Spleen (tissue), 7 donors: ENCODE measurements at regions not wholly inside any gene's neighbourhood (a gene's known extent, or its start where the extent isn't known, plus 50 kb on each side); places are given as distances from the start of the nearest gene placed in this dataset.

Source experiments
- POLR2A ChIP-seq, 3 donors: fragments of 450-650 bp; IDR thresholded peaks; one replicate each; pipeline ENCODE4 v1.5.1; 2017; ENCODE audit warnings: antibody characterized with exemption in 3 of 3, mild to moderate bottlenecking in 1 of 3
- POLR2AphosphoS5 ChIP-seq, 3 donors: sonication (generic); formaldehyde crosslinking; IDR thresholded peaks; one replicate each; pipeline ENCODE4 v1.5.1; 2017; ENCODE audit warnings: antibody characterized with exemption in 3 of 3
- TF ChIP-seq, protein P1 (sequence below), 11 experiments: fragments of 200-600 bp in 7 of 11; fragments of 450-650 bp in 4 of 11; sonication (generic) in 4 of 11; IDR thresholded peaks in 8 of 11; conservative IDR thresholded peaks in 3 of 11; 1 replicate in 7 of 11; 2 replicates in 4 of 11; pipeline versions ENCODE4 v1.4.0 to v1.8.0; 2016 to 2021; ENCODE audit warnings: antibody characterized with exemption in 11 of 11, inconsistent platforms in 4 of 11, mild to moderate bottlenecking in 1 of 11
- donor health status: DM: no; HTN: no; CAD: no; lungs with moderate emphysema.
- donor health status: DM: no; HTN: no; CAD: no.
- donor health status: DM: no; HTN: no; CAD: no.

DNA sequence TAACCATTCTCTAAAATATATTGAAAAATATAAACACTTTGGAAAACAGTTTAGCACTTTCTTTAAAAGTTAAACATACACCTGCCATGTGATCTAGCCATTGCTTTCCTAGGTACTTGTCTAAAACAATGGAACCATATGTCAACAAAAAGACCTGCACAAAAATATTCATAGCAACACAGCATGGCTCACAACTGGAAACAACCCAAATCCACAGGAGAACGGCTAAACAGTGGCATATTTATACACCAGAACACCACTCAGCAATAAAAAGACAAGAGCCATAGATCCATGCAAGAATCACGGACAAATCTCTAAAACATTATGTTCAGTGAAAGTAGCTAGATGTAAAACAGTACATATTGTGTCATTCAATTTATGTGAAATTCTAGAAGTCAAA is 221.3 kb upstream of the UBE2E2 start:
- TF ChIP-seq, protein P1, sequence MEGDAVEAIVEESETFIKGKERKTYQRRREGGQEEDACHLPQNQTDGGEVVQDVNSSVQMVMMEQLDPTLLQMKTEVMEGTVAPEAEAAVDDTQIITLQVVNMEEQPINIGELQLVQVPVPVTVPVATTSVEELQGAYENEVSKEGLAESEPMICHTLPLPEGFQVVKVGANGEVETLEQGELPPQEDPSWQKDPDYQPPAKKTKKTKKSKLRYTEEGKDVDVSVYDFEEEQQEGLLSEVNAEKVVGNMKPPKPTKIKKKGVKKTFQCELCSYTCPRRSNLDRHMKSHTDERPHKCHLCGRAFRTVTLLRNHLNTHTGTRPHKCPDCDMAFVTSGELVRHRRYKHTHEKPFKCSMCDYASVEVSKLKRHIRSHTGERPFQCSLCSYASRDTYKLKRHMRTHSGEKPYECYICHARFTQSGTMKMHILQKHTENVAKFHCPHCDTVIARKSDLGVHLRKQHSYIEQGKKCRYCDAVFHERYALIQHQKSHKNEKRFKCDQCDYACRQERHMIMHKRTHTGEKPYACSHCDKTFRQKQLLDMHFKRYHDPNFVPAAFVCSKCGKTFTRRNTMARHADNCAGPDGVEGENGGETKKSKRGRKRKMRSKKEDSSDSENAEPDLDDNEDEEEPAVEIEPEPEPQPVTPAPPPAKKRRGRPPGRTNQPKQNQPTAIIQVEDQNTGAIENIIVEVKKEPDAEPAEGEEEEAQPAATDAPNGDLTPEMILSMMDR (IDR thresholded peaks at IDR 0.05 in 8 of 11, conservative IDR thresholded peaks at IDR 0.05 in 3 of 11): no peak
- no peak for TF ChIP-seq POLR2A (IDR thresholded peaks at IDR 0.05)
- no peak for TF ChIP-seq POLR2AphosphoS5 (IDR thresholded peaks at IDR 0.05)
